Natural killer cell (primary cell): ENCODE measurements at regions not wholly inside any gene's neighbourhood (a gene's known extent, or its start where the extent isn't known, plus 50 kb on each side); places are given as distances from the start of the nearest gene placed in this dataset.

Source experiments
- ATAC-seq, 3 donors: fragments of 150-1000 bp in 2 of 3; fragments of 200-7000 bp in 1 of 3; cut with Tn5 transposase; 1 replicate in 1 of 3; 2 replicates in 2 of 3; pipeline ENCODE4 v1.10.0; 2021; ENCODE audit warnings: mild to moderate bottlenecking in 2 of 3, moderate library complexity in 2 of 3
- DNase-seq, 2 donors: peaks; one replicate each; pipeline versions ENCODE4 v3.0.0 to v3.0.0-alpha.2; 2013 to 2021; ENCODE audit warnings: mixed read lengths in 1 of 2
- H3K27ac ChIP-seq: one replicate; pipeline ENCODE4 v1.5.1; 2013; ENCODE audit warnings: mild to moderate bottlenecking, low read length
- H3K27me3 ChIP-seq: one replicate; pipeline ENCODE4 v1.6.1; 2013; ENCODE audit warnings: low read length; ENCODE audit not compliant: control insufficient read depth, insufficient read depth
- H3K36me3 ChIP-seq: one replicate; pipeline ENCODE4 v1.6.1; 2013; ENCODE audit warnings: low read length; ENCODE audit not compliant: control insufficient read depth, insufficient read depth
- H3K4me1 ChIP-seq: one replicate; pipeline ENCODE4 v1.6.1; 2013; ENCODE audit warnings: low read length; ENCODE audit not compliant: control insufficient read depth, insufficient read depth
- H3K4me3 ChIP-seq: one replicate; pipeline ENCODE4 v1.5.1; 2013; ENCODE audit warnings: low read length
- H3K9me3 ChIP-seq: one replicate; pipeline ENCODE4 v1.6.1; 2013; ENCODE audit warnings: low read length; ENCODE audit not compliant: control insufficient read depth, insufficient read depth
- H3K27ac Mint-ChIP-seq, 2 donors: one replicate each; pipeline ENCODE4 v1.8.0; 2022; ENCODE audit warnings: mild to moderate bottlenecking in 2 of 2, mixed read lengths in 2 of 2, moderate library complexity in 1 of 2
- H3K27me3 Mint-ChIP-seq, 2 donors: one replicate each; pipeline ENCODE4 v1.8.0; 2022; ENCODE audit warnings: low read depth in 2 of 2, mixed read lengths in 2 of 2
- H3K36me3 Mint-ChIP-seq: one replicate; pipeline ENCODE4 v1.8.0; 2022; ENCODE audit warnings: mixed read lengths
- H3K4me1 Mint-ChIP-seq, 2 donors: one replicate each; pipeline ENCODE4 v1.8.0; 2022; ENCODE audit warnings: mixed read lengths in 2 of 2
- H3K4me3 Mint-ChIP-seq: one replicate; pipeline ENCODE4 v1.8.0; 2022; ENCODE audit warnings: mild to moderate bottlenecking, moderate library complexity, mixed read lengths
- H3K9me3 Mint-ChIP-seq, 2 donors: one replicate each; pipeline ENCODE4 v1.8.0; 2022; ENCODE audit warnings: mixed read lengths in 2 of 2
- WGBS: methylation state at CpG from one replicate; pipeline ENCODE4 v1.1.7; 2013; ENCODE audit warnings: missing lambda C conversion rate; ENCODE audit not compliant: insufficient coverage; 5-methylcytosine and 5-hydroxymethylcytosine counted together
- intact Hi-C: fragments of 100-400 bp; cut with micrococcal nuclease; formaldehyde crosslinking; loops from one replicate; pipeline ENCODE4 v1.14.2; 2022
- TF ChIP-seq, protein P1 (sequence below): fragments of 200-600 bp; IDR thresholded peaks from one replicate; pipeline ENCODE4 v1.8.0; 2022; ENCODE audit warnings: antibody characterized with exemption

GRCh38 chr21:27677546-27677945, 710.7 kb upstream of the ADAMTS5 start:
- ATAC-seq (no peak), DNase-seq (no peak)
- H3K27ac Mint-ChIP-seq, result no peak overlapping the region
- intact Hi-C loops, result no loop called here
- no peaks in the 10 kb centered on the region for H3K36me3 ChIP-seq
- H3K9me3 ChIP-seq, result no peaks in the 10 kb centered on the region
- no peak overlapping the region for H3K4me3 ChIP-seq
- H3K27ac ChIP-seq, result no peak overlapping the region
- no peak overlapping the region for H3K4me3 Mint-ChIP-seq
- H3K4me1 Mint-ChIP-seq, result no peaks in the 10 kb centered on the region
- TF ChIP-seq, protein P1, sequence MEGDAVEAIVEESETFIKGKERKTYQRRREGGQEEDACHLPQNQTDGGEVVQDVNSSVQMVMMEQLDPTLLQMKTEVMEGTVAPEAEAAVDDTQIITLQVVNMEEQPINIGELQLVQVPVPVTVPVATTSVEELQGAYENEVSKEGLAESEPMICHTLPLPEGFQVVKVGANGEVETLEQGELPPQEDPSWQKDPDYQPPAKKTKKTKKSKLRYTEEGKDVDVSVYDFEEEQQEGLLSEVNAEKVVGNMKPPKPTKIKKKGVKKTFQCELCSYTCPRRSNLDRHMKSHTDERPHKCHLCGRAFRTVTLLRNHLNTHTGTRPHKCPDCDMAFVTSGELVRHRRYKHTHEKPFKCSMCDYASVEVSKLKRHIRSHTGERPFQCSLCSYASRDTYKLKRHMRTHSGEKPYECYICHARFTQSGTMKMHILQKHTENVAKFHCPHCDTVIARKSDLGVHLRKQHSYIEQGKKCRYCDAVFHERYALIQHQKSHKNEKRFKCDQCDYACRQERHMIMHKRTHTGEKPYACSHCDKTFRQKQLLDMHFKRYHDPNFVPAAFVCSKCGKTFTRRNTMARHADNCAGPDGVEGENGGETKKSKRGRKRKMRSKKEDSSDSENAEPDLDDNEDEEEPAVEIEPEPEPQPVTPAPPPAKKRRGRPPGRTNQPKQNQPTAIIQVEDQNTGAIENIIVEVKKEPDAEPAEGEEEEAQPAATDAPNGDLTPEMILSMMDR, result no peak
- no peaks in the 10 kb centered on the region for H3K27me3 ChIP-seq
- H3K27me3 Mint-ChIP-seq, result no peaks in the 10 kb centered on the region
- H3K36me3 Mint-ChIP-seq, result no peaks in the 10 kb centered on the region
- no peaks in the 10 kb centered on the region for H3K4me1 ChIP-seq
- WGBS, result 11% methylated on average over 1 of the region's 2 CpGs
- H3K9me3 Mint-ChIP-seq, result peaks cover 0 to 6% of the 10 kb centered on the region in 2 donors

DNA sequence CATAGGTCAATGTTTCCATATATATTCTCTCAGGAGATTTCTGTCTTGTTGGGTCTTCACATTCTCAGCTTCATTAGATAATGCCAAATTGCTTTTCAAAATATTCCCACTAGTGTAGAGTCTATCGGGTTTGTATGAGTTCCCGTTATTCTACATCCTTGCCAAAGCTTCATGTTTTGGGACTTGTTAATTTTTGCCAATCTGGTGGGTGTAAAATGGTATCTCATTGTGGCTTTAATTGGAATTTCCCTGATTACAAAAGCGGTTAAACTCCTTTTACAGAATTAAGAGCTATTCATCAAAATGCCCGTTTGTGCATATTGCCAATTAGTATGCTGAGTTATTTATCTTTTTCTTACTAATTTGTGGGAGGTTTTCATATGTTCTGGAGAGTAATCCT, 708.4 kb upstream of the ADAMTS5 start:
- Histone ChIP-seq H3K9me3 (no peaks in the 10 kb centered on the region), H3K27me3 (no peaks in the 10 kb centered on the region), H3K27ac (no peak overlapping the region), H3K36me3 (no peaks in the 10 kb centered on the region), H3K4me1 (no peaks in the 10 kb centered on the region), H3K4me3 (no peak overlapping the region)
- Mint-ChIP-seq H3K4me1 (no peaks in the 10 kb centered on the region), H3K36me3 (no peaks in the 10 kb centered on the region), H3K27ac (no peak overlapping the region), H3K4me3 (no peak overlapping the region), H3K27me3 (no peaks in the 10 kb centered on the region), H3K9me3 (peaks cover 0 to 3% of the 10 kb centered on the region in 2 donors)
- DNase-seq (no peak), ATAC-seq (no peak)
- TF ChIP-seq, protein P1, result no peak
- WGBS, result 93% methylated on average over 3 of the region's 4 CpGs
- intact Hi-C loops, result no loop called here

DNA sequence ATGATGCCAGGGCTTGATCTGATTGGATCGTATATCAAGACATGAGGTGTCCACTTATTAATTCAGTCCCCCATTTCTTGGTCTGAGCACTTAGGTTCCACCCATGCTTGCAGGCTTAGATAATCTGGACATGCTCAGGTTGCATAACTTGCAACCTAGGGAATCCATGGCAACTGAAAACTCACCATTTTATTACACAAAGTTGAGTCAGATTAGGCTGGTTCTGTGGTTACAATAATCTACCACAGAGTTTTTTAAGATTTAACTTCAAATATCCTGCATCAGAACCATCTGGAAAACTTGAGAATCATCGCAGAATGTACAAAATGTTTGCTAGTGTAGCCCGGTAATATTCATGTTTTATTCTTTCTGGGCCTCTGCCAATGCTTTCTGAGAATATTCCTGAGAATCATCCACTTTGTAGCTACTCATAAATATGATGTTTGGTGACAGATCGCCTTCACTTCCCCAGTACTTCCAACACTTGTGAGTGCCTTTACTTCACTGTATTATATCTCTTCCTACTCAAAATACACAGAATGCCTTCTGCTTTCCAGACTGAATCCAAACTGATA, 707.2 kb upstream of the ADAMTS5 start:
- Histone ChIP-seq H3K4me3 (no peak overlapping the region), H3K36me3 (no peaks in the 10 kb centered on the region), H3K27me3 (no peaks in the 10 kb centered on the region), H3K27ac (no peak overlapping the region), H3K9me3 (no peaks in the 10 kb centered on the region), H3K4me1 (no peaks in the 10 kb centered on the region)
- H3K9me3 Mint-ChIP-seq, result peaks cover 0 to 3% of the 10 kb centered on the region in 2 donors
- TF ChIP-seq, protein P1, result no peak
- no peaks in the 10 kb centered on the region for H3K27me3 Mint-ChIP-seq
- H3K4me3 Mint-ChIP-seq, result no peak overlapping the region
- DNase-seq (no peak), ATAC-seq (no peak)
- no peaks in the 10 kb centered on the region for H3K36me3 Mint-ChIP-seq
- intact Hi-C loops, result no loop called here
- no peaks in the 10 kb centered on the region for H3K4me1 Mint-ChIP-seq
- WGBS, result 83% methylated on average over 4 of the region's 4 CpGs
- H3K27ac Mint-ChIP-seq, result no peak overlapping the region

DNA sequence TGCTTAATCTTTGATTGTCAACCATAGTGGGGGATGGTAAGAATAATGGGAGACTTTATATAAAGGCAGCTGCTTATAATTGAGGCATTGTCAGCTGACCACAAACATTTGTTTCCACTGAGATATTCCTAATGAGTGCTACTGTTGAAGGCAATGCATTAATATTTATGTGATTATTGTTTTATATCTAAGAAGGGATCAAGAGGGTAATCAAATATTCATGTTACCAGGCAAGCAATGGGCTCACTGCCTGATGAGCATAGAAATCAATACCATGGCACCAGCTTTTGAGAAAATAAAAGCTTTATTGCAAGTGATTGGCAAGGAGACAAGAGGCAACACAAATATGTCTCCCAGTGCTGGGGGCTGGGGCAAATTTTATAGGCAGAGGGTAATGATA, 706.7 kb upstream of the ADAMTS5 start:
- Histone ChIP-seq H3K27me3 (no peaks in the 10 kb centered on the region), H3K36me3 (no peaks in the 10 kb centered on the region), H3K27ac (no peak overlapping the region), H3K9me3 (no peaks in the 10 kb centered on the region), H3K4me3 (no peak overlapping the region), H3K4me1 (no peaks in the 10 kb centered on the region)
- ATAC-seq (no peak), DNase-seq (no peak)
- Mint-ChIP-seq H3K4me3 (no peak overlapping the region), H3K36me3 (no peaks in the 10 kb centered on the region), H3K9me3 (peaks cover 0 to 3% of the 10 kb centered on the region in 2 donors), H3K4me1 (no peaks in the 10 kb centered on the region), H3K27me3 (no peaks in the 10 kb centered on the region), H3K27ac (no peak overlapping the region)
- intact Hi-C loops, result no loop called here
- TF ChIP-seq, protein P1, result no peak
